NB4 (cell line): ENCODE measurements at regions not wholly inside any gene's neighbourhood (a gene's known extent, or its start where the extent isn't known, plus 50 kb on each side); places are given as distances from the start of the nearest gene placed in this dataset.
"Not testable (repeated sequence)": the region's sequence is repeated elsewhere in the genome, so short reads cannot be mapped to it uniquely, and the experiment has no call there.

Experiments used
- DNase-seq: peaks from one replicate; pipeline ENCODE4 v3.0.0; 2010; ENCODE audit warnings: low read depth
- H3K4me3 ChIP-seq: one replicate; pipeline ENCODE4 v1.5.1; 2011; ENCODE audit warnings: mild to moderate bottlenecking, low read depth, low read length, moderate library complexity
- MAX ChIP-seq: IDR thresholded peaks from 2 replicates; pipeline ENCODE4 v1.6.1; 2011; ENCODE audit warnings: low read depth, low read length
- MYC ChIP-seq: IDR thresholded peaks from 2 replicates; pipeline ENCODE4 v1.6.1; 2011; ENCODE audit warnings: low read depth, low read length
- POLR2A ChIP-seq: IDR thresholded peaks from 2 replicates; pipeline ENCODE4 v1.6.1; 2011; ENCODE audit warnings: mild to moderate bottlenecking; ENCODE audit not compliant: insufficient read length; ENCODE audit errors: extremely low read depth
- TF ChIP-seq, protein P1 (sequence below): IDR thresholded peaks from one replicate; pipeline ENCODE4 v1.5.1; 2012; ENCODE audit warnings: low read depth, low read length

DNA sequence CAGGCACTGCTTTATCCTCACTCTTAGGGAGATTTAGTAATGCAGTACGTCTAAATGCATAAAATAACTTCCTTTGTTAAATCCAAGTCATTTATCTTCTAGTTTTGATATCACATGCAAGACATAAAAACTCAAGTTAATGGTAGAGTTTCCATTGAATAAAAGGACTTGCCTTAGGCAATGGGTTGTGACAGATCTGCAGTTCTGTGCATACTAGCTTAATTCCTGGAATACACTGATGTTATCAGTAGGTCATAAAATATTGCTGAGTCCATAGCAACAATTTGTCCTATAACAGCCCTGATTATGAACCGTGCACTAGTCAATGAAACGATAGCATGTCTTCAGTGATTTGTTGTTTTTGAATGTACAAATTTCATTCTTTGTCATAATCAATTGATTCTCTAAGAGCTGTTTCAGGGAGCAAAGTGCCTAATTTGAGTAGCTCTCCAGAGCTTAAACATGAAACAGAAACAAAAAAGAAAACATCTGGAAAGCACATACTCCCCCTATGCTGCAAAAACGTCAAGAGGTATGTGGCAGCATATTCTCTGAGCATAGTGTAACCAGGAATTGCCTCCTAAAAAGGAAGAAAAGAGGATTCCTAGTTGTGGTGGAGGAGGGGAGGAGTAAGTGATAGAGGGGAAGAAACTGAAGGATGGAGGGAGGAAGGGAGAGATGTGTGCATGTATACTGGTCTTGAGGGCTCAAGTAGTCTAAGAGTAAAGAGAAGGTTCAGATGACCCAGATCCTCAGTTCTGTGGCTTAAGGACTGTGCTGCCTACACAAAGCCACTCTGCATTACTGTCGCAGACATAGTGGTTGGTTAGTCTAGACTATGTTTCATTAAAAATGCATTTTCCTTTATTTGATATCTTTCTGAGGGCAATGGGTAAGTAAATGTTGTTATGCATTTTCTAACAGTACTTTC lies 589.2 kb downstream of the PRR16 start:
- DNase-seq, result no peak
- no peak overlapping the region for H3K4me3 ChIP-seq
- no peak for TF ChIP-seq MYC

GRCh38 chr5:121055586-121055985 lies 591.5 kb downstream of the PRR16 start:
- TF ChIP-seq MAX (no peak), MYC (no peak), POLR2A (no peak)
- TF ChIP-seq, protein P1, sequence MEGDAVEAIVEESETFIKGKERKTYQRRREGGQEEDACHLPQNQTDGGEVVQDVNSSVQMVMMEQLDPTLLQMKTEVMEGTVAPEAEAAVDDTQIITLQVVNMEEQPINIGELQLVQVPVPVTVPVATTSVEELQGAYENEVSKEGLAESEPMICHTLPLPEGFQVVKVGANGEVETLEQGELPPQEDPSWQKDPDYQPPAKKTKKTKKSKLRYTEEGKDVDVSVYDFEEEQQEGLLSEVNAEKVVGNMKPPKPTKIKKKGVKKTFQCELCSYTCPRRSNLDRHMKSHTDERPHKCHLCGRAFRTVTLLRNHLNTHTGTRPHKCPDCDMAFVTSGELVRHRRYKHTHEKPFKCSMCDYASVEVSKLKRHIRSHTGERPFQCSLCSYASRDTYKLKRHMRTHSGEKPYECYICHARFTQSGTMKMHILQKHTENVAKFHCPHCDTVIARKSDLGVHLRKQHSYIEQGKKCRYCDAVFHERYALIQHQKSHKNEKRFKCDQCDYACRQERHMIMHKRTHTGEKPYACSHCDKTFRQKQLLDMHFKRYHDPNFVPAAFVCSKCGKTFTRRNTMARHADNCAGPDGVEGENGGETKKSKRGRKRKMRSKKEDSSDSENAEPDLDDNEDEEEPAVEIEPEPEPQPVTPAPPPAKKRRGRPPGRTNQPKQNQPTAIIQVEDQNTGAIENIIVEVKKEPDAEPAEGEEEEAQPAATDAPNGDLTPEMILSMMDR, result no peak

GRCh38 chr5:121064241-121064640 lies 600.1 kb downstream of the PRR16 start:
- not testable (repeated sequence) for DNase-seq

More at GRCh38 chr5:121055586-121055985, 591.5 kb downstream of the PRR16 start:
- no peak overlapping the region for H3K4me3 ChIP-seq
- no peak for DNase-seq

DNA sequence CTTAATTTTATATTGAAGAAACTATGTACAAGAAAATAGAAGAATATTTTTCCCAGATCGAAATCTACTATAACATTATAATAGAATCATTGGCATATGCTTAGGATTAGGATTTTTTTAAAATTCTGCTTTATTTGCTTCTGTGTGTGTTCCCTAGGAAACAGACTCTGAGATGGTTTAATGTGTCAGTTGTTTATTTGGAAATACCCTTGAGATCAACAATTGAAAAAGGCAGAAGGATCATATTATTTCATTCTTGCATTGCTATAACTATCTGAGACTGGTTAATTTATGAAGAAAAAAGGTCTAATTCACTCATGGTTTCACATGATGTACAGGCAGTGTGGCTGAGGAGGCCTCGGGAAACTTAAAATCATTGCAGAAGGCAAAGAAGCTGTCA lies 622.6 kb downstream of the PRR16 start:
- no peak for DNase-seq
- no peak overlapping the region for H3K4me3 ChIP-seq
- TF ChIP-seq MYC (no peak), POLR2A (no peak), MAX (no peak)
- TF ChIP-seq, protein P1, result no peak

More at GRCh38 chr5:121064241-121064640, 600.1 kb downstream of the PRR16 start:
- H3K4me3 ChIP-seq, result not testable (repeated sequence)

- H3K4me3 ChIP-seq, result no peak overlapping the region
- no peak for TF ChIP-seq MAX
- TF ChIP-seq POLR2A, result no peak
- TF ChIP-seq, protein P1, result no peak
- no peak for TF ChIP-seq MYC
- no peak for DNase-seq
Measured at GRCh38 chr5:121087560-121087959, 623.5 kb downstream of the PRR16 start.

DNA sequence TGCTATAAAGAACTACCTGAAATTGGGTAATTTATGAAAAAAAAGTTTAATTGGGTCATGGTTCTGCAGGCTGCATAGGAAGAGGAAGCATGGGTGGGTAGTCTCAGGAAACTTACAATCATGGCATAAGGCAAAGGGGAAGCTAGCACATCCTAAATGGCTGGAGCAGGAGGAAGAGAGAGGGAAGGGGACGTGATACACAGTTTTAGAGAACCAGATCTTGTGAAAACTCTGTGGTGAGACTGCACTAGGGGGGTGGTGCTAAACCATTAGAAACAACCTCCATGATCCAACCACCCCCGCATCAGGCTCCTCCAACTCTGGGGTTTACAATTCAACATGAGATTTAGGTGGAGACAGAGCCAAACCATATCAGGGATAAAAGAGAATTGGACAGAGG lies 624.2 kb downstream of the PRR16 start:
- no peak overlapping the region for H3K4me3 ChIP-seq
- TF ChIP-seq, protein P1, result no peak
- TF ChIP-seq MAX (no peak), MYC (no peak), POLR2A (no peak)
- peak; percentile 4 for DNase-seq

DNA sequence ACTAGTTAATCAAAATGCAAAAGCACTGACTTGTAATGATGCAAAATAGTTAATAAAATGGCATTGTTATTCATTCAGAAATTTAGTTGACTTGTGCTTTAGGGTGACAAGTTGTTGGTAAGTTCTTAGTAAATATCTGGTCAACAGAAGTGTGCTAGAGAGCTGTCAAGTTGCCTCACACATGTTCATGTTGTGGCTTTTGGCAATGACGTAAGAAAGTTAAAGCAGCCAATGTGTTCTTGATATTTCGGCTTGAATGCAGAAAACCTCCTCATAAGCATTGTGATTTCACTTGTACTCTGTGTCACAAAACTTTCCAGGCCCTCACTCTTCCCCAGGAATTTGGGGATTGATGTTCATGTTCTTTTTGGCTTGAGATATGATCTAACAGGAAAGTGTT lies 626.7 kb downstream of the PRR16 start:
- TF ChIP-seq POLR2A, result no peak
- peak; percentile 7 for DNase-seq

DNA sequence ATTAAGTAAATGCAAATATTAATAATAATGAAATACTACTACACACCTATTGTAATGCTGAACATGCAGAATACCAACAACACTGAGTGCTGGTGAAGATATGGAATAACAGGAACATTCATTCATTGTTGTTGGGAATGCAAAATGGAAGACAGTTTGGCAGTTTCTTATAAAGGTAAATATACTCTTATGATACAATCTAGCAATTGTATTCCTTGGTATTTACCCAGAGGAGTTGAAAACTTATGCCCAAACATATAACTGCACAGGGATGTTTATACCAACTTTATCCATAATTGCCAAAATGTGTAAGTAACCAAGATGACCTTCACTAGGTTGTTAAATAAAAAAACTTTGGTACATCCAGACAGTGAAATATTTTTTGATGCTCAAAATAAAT lies 636.8 kb downstream of the PRR16 start:
- DNase-seq, result no peak
- no peak for TF ChIP-seq MYC
- no peak for TF ChIP-seq POLR2A
- TF ChIP-seq MAX, result no peak
- TF ChIP-seq, protein P1, result no peak
- H3K4me3 ChIP-seq, result no peak overlapping the region

More for the DNA sequence above, 626.7 kb downstream of the PRR16 start:
- no peak overlapping the region for H3K4me3 ChIP-seq
